Right renal cortex interstitium (tissue), 3 donors: ENCODE measurements at regions not wholly inside any gene's neighbourhood (a gene's known extent, or its start where the extent isn't known, plus 50 kb on each side); places are given as distances from the start of the nearest gene placed in this dataset.
"Not testable (repeated sequence)": the region's sequence is repeated elsewhere in the genome, so short reads cannot be mapped to it uniquely, and the experiment has no call there.

Source experiments
- DNase-seq, 3 donors: peaks; one replicate each; pipeline ENCODE4 v3.0.0-alpha.2; 2013; ENCODE audit warnings: low read depth in 3 of 3, low spot score in 2 of 3

DNA sequence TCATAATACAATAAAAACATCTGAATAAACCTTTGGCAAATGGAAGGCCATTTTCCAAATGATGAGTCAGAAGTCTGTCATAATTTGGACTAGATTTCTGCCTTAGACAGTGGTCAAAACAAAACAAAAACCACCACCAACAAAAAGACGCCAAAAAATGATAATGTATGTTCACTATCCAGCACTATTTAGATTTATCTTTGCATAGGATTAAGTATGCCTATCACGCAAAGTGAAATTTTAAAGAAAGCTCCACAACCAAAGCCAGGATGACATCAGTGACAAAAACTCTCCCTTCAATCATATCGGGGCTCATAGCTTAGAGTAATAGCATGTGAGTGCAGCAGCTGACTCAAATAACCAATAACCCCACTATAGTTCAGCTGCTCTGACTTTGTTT lies 201.9 kb downstream of the MOXD1 start:
- DNase-seq = no peak

DNA sequence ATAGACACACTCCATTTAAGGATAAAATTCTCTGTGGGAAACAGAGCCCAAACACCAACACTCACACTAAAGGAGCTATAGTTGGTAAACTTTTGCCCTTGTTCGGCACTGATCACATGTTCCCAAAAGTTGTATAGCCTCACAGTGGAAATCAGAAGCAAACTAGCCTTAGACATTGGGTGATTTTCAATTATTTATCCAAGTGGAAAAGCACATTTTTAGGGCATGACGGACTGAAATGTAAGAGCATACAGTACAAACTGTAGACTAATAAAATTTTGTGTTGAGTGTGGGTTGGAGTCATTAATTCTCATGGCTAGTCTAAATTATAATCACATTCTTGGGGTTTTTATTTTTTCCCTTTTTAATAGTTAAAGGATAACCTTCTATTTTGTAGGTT lies 202.4 kb downstream of the MOXD1 start:
- no peak for DNase-seq

DNA sequence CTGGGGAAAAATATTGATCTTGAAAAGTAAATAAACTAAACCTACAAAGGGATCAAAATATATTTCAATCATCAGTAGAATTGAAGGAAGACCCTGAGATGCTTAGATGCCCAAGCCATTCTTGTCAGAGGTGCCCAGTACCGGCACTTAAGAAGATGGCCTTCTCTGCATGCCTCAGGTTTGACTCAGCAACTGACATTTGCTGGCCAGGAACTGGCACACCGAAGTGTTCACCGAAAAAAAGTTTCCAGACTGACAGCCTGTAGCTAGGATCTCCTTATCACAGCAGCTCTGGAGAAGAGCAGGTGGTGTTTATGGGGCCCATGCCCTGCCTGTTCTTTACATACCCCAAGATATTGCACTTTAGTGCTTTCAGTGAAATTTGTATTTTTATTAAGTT lies 203.2 kb downstream of the MOXD1 start:
- DNase-seq = no peak

DNA sequence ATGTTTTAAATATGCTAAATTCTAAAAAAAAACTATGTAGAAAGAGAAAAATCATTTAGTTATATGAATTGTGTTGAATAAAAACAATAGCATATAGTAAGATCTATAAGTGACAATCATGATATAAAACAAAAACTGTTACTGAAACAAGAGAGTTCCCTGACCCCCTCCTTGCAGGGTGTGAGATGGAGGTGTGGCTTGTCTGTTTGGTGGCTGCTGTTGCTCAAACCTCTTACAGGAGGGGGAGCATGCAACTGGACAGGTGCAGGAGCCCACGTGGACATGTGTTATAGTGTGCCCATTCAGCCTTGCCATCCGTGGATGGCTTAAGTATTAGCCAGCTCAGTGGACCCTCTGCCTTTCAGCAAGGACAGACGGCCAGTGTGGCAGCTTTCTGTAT lies 206.7 kb downstream of the MOXD1 start:
- DNase-seq = no peak

DNA sequence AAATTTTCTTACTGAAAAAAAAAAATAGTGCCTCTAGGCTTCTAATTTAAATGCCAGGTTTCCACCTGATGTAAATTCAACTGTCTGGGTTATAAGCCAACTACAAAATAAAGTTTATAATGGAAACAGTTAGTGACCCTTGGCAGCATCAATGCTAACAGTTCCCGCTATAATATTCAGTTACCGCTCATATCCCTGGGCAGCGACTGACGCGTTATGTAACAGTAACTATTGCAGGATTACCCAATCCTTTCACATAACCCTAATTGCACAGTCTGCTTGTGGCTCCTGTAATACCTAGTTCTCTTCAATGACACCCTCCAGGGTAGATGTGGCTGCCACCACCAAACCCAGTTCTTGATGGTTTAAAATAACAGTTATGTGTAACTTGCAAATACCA lies 208.6 kb downstream of the MOXD1 start:
- no peak for DNase-seq

DNA sequence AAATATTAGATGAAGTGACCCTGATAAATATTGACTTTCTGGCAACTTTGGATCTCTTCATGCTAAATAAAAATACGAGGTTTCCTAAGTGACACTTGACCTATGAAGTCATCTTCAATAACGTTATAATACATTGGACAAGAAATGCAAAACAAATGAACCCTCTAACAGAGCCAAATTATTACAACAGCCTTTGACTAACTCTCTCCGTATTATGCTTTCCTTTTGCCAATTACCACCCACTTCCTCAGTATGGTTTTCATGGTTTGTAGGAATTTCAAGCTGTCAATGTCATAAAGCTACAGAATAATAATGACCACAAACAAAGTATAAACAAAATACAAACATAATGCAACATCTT lies 210.5 kb downstream of the MOXD1 start:
- DNase-seq = no peak

DNA sequence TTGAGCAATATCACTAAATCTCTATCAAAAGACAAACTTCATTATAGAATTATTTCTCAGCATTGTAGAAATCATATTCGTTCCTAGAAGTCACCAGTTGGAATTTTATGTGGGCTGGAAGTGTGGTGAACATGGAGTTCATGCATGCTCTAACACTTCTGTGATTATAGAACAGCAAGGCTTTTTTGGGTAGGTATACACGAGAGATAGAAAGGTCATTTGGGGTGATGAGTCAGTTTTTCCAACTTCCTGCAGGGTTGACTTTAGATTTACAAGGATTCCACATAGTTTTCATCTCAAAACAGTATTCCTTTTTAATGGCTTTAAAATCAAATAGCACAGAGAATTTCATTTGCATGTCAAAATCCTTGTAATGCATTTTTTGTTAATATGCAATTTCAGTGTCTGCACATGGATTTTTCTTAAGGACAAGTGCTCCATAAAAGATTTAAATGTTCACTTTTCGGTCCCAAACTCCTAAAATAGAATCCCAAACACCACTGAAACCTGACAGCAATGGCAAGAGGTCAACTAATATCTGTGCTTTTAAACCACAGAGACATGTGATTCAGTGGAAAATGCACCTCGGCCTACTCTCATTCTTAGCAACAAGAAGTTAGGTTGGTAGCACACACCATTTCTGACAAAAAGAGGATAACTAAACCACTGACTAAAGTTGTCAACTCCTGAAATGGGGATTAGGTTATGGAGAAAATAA lies 211.0 kb downstream of the MOXD1 start:
- no peak for DNase-seq

DNA sequence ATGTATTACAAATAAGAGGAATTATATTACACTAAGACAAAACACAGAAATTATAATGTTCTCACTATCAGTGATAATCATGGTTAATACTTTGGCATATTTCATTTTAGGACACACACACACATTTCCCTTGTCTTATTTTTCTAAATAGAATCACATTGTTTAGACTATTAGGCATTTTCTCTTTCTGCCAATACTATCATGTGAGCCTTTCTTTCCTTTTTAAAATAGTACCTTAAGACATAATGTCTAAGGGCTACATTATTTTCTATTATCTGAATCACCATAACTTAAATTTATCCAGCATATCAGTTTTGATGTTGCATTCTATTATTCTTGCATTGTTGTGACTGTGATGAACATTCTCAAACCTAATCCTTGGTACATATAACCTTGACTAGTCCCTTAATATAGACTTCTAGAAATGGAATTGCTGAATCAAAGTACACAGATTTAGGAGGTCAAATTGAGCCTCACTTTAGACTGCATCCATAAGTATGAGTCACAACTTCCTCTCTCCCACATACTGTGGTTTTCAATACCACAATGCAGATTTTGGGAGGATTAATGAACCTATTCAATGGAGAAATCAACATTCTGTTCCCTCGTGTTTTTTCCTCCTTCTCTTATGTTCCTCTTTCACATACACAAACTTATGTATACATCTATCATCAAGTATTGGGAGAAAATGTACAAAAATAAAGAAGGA lies 212.6 kb downstream of the MOXD1 start:
- no peak for DNase-seq

DNA sequence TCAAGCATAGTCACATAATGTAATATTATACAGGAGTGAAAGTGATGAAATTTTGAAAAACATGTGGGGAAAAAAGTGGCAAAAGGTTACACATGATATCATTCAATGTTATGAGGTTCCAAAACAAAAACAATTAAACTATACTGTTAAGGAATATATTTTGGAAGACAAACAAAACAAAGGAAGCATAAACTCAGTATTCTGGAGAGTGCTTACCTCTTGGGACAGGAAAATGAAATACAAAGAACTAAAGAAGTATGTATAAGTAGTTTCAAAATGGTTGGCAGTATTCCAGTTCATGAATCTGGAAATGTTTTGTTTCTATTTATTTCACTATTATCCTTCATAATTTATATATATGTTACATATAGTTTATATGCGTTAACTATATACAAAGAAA lies 213.5 kb downstream of the MOXD1 start:
- DNase-seq = no peak

DNA sequence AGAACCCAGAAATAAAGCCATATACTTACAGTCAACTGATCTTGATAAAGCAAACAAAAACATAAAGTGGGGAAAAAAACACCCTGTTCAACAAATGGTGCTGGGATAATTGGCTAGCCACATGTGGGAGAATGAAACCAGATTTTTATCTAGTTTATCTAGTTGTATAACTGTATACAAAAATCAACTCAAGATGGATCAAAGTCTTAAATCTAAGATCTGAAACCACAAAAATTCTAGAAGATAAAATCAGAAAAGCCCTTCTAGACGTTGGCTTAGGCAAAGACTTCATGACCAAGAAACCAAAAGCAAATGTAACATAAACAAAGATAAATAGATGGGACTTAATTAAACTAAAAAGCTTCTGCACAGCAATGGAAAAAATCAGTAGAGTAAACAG lies 216.3 kb downstream of the MOXD1 start:
- not testable (repeated sequence) for DNase-seq

DNA sequence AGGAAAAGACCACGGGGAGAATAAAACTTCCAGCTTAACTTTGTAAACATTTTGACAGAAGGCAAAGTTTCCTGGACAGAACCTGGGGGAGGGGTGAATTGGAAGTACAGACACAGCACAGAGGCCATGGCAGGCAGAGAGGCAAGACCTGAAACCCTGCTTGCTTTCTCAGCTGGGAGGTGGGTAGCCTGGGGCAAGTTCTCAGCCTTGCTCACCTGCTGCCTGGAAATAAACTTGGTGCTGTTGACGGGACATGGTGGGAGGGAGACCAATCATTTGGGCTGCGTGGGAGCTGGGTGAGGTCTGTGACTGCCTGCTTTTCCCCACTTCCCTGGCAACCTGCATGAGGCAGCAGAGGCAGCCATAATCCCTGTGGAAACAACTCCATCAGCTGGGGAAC lies 221.3 kb downstream of the MOXD1 start:
- DNase-seq = no peak

DNA sequence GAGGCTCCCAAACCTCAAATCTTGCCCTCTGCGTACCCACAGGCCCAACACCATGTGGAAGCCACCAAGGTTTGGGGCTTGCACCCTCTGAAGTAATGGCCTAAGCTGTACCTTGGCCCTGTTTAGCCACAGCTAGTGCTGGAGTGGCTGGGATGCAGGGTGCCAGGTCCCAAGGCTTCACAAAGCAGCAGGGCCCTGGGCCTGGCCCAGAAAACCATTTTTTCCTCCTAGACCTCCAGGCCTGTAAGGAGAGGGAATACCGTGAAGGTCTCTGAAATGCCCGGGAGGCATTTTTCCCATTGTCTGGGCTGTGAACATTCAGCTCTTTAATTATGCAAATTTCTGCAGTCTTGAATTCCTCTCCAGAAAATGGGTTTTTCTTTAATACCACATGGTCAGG lies 223.7 kb upstream of the CCN2 start:
- DNase-seq = no peak

DNA sequence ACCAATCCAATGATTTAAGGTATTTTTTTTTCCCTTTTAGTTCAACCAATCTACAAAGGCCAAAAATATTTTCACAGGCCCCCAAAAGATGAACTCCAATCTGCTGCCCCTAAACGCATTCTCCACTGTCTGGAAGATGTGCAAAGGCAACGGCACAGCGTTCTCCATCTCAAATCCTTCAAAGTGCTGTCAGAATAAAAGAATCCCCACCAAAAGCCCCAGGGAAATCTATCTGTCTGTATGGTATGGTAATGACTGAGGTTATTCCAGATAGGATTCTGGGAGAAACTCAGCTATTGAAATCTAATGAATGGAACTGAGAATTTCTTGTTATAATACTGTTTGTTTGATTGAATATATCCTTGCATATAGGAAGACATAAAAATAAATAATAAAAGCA lies 217.8 kb upstream of the CCN2 start:
- no peak for DNase-seq

DNA sequence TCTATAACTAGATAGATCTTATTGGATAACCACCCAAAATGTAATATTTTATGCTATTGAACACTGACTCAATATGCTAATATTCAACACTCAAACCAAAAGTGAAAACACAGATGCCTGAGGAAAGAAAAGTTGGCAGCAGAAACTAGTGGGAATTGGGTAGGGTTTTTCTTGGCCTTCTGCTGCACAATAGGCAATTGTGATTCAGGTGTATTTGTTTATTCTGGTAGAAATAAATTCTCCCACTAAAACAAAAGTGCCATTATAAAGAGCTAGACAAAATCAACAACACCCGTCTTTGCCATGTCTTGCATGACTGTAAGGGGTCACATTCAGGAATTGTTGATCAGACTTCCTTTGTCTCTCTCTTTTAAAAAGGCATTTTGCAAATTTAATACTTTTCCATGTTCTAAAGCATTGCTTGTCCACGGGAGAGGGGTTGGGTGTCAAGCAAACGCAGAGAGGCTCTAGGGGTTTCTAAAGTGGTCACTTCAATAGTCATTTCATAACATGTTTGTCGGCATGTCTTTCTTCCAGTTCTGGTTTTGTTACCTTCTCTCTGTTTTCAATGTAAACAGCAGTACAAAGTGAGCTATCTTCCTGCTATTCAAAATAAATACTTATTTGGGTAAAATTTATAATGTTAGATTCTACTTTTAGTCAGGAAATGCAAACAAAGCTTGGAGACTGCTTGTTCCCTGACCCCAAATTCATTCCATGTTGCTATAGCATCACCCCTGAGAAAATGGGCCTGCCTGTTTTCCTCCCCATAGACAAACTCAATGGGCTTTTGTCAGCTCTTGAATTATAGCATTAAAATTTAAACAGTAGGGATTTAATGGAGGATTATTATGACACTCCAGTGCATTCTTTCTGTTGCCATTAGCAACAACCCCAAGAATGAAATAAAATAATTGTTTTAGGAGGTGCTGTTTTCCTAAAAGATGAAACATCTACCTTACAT lies 217.0 kb upstream of the CCN2 start:
- DNase-seq = no peak

DNA sequence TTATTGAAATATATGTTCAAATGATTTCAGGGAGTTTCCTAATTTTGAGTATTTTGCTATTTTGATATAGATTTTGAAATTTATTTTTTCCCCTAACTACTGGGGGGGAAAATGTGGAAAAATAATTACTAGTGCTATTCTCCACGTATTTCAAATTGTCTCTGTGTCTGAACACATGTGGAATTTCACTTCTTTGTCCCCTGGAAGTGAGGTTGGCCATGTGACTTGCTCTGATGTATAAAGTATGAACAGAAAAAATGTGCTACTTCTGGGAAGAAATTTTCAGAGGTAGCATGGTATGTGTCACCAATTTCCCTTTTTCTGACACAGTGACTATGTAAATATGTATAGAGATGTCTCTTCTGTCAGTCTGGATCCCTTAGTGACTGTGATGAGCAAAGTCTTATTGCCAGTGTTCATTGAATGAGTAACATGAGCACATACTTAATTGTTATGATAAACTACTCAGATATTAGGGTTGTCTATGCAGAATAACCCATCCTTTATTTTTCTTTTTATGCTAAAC lies 215.4 kb upstream of the CCN2 start:
- no peak for DNase-seq

DNA sequence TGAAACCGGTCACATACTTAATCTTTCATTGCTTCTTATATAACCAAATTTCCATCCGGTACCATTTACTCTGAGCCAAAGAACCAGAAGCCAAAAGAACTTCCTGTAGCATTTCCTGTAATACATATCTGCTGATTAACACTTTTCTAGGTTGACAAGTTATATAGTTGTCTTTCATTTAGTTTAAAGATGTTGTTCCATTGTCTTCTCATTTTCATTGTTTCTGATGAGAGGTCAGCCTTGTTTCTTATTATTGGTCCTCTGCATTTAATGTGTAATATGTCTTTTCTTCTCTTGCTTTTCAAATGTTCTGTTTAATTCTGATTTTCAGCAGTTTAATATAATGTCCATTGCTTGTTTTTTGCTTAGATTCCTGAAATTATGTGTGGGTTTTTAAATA lies 214.5 kb upstream of the CCN2 start:
- DNase-seq = no peak

DNA sequence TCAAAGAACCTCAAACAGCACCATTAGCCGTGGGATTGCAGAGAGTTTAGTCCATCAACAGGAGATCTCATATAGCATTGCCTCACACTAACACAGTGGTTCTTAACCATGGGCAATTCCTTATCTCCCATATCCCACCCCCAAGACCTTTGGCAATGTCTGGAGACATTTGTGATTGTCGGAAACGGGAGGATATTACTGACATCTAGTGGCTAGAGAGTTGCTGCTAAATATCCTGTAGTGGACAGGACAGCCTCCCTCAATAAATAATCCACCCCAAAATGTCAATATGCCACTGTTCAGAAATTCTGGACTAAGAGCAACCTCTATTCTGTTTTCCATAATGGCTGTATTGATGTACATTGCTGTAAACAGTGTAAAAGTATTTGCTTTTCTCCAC lies 210.1 kb upstream of the CCN2 start:
- DNase-seq = no peak

DNA sequence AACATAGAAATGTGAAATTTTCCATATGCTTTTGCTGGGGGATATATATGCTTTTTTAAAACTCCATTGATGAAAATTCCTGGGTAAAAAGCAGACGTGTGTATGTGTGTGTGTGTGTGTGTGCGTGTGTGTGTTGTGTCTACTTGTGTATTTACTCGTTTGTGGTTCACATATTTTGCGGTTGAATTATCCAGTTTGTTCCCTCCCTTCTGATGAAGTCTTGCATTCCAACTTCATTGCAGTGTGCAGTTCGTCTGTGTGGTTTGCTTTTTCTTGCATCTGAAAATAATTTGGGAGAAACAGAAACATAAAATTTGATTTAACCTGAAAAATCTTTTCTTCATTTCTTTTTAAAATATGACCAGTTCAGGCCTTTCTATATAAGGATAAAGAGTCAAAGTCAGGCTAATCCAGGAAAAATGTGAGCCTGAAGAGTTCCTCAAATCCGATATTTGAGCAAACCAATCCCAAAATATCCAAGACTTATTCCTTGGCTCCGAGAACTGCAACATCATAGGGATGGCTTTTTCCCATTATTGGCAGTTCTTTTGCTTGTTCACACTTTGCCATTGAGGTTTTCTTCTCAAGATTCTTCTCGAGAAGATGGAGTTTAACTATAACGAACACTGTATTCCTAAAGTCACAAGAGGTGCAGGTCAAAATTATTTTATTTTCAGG lies 202.2 kb upstream of the CCN2 start:
- peak in 1 of 3 donors; percentile 27 for DNase-seq

DNA sequence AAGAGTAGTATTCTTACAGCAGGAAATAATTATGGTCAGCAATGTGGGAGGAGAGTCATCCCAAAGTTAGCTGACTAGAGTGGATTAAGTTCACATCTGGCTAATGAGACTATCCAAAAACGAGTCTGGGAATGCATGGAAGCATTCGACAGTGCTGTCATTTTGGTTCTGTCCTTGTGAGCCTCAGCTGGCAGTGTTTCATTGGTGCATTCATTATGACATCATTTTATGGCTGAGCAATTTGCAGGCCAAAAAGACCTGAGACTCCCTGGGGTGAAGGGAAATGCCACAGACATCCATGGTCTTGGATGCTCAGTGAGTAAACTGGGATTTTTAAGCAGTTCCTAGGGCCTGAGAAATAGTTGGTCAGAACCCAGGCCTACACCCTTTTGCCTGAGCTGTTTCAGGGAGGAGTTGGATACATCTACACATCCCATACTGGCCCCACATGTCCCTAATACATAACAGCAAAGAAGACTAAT lies 196.4 kb upstream of the CCN2 start:
- DNase-seq = no peak

DNA sequence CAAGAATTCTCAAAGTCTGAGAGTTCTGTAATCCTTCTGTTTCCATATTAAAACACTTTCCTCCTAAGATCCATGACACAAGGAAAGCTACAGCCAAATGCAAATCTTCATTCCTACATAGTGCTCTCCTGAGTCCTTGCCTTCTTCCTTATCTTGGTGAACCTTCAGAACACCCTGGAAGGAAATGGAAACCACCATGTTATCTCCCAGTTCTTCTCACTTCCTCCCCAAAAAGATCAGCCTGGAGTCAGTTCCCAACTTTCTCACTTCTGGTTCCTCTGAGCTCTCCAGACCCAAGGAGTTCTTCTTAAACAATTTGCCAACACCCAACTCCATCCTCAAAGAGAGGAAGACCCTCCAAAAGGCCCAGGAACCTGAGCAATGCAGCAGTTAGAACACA lies 193.3 kb upstream of the CCN2 start:
- DNase-seq = no peak

DNA sequence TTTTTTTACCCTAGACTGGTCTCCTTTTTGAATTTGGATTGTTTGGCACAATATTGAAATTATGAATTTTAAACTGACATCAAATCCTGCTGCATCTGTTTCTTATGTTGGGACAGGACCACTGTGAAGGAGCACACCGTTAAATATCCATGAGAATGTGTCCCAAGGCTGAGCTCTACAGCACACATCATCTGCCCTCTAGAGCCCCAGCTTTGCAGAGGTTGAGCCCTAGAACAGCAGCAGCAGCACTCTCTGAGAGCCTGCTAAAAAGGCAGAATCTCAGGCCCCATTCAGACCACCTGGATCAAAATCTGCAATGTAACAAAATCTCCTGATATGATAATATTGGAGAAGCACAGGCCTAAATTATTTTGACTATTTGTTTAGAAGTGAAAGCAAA lies 192.1 kb upstream of the CCN2 start:
- no peak for DNase-seq
